ENCODE measurements at regions not wholly inside any gene's neighbourhood (a gene's known extent, or its start where the extent isn't known, plus 50 kb on each side); places are given as distances from the start of the nearest gene placed in this dataset.

DNA sequence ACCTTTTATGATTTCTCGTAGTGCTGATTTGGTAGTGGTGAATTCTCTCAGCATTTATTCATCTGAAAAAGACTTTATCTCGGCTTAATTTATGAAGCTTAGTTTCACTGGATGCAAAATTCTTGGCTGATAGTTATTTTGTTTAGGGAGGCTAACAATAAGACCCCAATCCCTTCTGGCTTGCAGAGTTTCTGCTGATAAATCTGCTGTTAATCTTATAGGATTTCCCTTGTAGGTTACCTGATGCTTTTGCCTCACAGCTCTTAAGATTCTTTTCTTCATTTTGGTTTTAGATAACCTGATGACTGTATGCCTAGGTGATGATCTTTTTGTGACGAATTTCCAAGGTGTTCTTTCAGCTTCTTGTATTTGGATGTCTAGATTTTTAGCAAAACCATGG lies 388.7 kb downstream of the UTRN start:
- TF ChIP-seq BHLHE40 (IDR thresholded peaks at IDR 0.05; ENCODE audit: borderline replicate concordance) (no peak), SP1 (IDR thresholded peaks at IDR 0.05) (no peak), TARDBP (IDR thresholded peaks at IDR 0.05) (no peak)
